NCI-H128 (cell line): ENCODE measurements at regions not wholly inside any gene's neighbourhood (a gene's known extent, or its start where the extent isn't known, plus 50 kb on each side); places are given as distances from the start of the nearest gene placed in this dataset.

Source experiments
- DNase-seq: peaks from one replicate; lab custom pipeline; 2025; ENCODE audit not compliant: unreplicated experiment; lab: John Stamatoyannopoulos, UW

DNA sequence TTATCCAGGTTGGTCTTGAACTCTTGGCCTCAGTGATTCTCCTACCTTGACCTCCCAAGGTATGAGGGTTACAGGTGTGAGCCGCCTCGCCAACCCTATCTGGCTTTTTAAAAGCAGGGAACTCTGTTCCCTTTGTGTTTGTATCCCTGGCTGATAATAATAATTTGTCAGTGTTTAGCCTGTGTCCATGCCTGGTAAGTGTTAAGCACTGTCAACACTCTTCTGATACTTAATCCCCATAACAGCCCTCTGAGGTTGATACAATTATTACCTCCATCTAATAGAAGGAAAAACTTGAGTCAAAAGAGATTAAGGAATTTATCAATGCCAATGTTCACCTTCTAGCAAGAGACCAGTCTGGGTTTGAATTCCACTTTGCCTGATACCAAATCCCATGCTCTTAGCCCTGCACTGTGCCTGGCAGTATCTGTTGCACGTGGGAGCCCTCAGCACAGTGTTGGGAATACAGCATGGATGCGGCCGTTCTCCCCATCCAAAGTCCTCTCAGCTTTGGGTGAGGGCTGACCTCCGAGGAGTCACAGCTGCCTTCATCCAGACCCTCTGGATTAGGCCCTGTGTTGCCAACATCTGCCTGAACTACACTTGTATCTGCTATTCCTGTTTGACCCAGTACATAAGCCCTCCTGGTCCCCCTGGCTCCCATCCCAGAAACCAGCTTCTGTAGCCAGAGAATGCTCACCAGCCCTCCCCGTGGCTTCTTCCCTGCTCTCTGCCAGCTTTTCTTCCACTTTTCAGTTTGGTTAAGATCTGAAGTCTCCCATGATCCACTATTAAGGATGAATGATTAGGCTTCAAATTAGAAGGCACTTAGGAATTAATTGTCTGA lies 335.6 kb upstream of the ASIC2 start:
- no peak for DNase-seq

DNA sequence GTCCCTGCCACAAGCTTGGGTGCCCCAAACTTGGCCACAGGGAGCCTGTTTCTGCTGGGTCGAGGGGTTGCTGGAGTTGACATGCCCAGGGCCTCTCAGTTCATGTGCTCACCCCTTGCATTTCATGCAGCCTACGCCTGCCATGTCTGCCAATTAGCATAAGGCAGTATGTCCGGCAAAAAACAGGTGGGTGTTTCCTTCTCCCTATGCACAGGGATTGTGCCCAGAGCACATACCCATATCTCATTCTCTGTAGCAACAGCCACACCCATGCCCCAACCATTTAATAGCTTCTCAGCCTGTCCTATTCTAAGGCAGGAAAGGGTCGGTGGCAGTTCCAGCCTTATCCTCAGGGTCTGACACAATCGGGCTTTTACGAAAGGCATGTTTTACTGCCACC lies 340.4 kb upstream of the ASIC2 start:
- DNase-seq = no peak

DNA sequence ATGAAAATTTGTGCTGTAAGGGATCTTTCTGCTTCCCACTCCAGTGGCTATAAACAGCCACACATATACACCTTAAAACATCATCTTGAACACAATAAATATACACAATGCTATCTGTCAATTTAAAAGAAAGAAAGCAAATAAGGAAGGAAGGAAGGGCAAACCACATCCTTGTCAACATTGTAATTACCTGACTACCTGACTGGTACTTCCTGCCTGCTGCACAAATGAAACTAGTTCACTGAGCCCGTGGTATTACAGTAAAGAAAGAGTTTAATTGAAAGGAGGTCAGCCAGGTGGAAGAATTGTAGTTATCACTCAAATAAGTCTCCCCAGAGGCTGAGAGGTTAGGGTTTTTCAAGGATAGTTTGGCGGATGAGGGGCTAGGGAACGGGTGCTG lies 344.4 kb upstream of the ASIC2 start:
- DNase-seq = no peak

DNA sequence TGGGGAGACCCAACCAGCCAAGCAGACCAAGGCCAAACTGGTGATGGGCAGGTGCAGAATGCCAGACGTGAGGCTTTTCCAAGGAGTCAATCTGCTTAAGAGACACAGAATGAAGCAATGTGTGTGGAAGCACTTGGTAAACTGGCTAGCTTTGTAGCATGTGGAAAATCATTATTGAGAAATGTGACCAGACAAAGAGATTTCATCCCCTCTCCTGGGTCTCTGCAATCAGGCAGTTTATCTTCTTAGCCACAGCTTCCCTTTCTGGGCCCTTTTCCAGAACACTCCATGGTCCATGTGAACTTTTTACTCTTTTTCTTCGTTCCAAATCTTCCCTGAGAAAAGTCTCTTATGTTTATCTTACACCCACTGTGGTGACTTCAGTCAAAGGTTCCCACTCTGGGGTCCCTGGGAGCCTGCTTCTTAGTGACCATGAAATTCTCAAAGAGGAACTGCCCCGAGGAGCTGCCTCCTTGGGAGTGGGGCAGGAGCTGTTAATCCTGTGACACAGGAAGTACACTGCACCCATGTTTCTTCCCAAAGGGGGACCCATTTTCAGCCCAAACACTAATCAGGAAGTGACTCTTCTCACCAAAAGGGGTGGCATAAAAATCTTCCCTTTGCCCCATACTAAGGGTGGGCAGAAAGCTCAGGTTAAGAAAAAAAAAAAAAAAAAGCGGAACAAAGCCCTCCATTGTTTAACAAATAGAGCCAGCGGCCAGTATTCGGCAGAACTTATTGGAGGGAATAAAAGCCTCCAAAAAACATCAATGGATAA lies 346.2 kb upstream of the ASIC2 start:
- no peak for DNase-seq

DNA sequence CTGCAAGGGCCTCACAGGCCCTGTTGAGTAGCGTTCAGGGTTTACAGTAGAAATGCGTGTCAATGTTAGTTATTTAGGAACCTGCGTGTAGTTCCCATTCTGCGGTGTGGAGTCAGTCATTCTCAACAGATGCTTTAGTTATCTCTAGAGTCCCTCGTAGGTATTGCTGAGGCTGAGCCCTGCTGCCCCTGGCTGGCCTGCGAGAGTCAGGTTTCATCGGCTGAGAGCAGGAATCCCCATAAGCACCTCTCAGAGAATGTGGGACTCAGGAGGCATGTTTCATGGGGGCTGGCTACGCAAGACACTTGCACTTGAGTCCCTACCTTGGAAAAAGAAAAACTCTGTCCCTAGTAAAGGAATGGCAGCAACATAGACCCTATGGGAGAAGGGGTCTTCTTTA lies 347.5 kb upstream of the ASIC2 start:
- DNase-seq = no peak

DNA sequence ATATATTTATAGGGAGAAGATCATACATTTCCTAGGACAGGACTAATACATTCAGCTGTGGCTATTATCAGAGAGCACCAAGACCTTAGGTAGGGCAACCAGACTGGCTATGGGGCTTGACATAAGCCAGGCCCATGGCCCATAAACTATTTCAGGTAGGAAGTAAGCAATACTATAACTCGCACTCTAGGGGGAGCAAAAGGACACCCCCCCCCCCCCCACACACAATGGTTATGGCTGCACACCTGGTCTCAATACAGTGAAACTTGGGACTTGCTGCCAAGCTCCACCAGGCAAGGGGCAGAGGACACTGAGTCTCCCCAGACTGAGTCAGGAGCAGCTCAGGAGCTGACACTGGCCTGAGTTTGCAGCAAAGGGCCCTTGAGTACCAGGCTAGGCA lies 348.9 kb upstream of the ASIC2 start:
- no peak for DNase-seq

DNA sequence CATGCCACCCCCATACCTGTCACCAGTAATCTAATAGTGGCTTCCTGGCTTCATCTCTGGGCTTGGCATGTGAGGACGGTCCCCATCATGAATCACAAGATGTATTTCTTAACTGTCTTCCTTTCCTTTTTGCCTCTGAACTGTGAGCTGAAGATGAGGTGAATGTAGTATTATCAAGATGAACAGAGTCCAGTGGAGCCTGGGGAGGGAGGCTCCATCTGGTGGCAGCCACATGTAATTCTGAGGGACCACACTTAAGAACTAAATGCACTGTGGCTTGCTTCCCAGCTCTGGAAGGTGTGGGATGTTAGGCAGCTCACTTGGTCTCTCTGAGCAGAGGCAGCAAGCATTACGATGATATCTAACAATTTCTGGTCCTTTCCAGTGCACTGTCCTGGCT lies 354.9 kb upstream of the ASIC2 start:
- DNase-seq = no peak

DNA sequence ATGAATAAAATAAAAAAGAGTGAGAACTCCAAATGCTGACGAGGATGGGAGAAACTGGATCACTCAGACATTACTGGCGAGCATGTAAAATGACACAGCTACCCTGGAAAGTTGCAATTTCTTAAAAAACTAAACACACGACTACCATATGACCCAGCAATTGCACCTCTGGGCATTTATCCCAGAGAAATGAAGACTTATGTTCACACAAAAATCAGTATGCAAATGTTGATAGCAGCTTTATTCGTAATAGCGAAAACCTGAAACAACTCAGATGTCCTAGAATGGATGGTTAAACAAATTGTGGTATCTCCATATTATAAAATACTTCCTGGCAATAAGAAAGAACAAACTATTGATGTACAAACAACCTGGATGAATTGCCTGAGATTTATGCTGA lies 357.2 kb upstream of the ASIC2 start:
- DNase-seq = no peak

DNA sequence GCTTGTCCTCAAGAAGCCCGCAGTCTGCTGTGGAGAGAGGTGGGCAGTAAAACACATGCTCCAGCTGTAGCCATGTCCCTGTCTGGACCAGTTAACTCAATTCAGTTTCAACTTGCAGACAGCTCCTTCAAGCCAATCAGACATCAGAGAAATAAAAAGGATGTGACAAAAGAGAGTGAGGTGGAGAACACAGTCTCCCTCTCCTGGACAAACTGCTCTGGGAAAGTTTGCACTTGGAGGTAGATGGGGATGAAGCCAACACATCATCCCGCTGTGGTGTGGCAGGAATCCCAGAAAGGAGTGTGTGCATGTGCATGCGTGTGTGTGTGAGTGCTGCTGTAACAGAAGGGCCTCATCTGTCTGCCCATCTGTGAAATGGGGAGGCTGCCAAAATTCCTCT lies 358.6 kb upstream of the ASIC2 start:
- DNase-seq = no peak

DNA sequence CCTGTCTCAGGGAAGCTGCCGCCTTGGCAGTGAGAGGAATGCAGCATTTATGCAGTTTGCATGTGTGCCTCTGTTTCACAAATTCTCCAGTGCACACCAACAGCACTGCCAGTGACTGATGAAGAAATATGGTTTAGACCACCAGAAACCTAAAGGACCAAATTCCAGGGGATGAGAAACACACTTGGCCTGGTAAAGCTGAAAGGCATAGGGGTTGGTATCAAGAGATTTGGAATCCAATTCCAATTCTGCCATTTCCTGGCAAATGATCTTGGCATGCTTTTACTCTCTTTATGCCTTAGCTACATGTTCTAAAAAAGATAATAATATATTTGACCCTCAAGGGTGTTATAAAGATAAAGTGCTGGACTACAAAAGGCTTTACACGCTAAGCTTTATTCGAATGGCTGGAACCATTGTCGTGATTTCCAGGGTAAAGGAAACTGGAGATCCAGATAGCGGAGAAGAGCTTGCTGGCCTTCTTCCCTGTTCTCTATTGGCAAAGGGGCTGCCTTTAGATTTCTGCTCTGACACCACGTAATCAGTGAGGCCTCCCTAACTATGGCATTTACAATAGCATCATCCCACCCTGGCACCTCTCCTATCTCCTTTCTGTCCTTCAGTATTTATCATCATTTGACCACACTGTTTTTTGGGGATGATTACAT lies 359.8 kb upstream of the ASIC2 start:
- DNase-seq = no peak

DNA sequence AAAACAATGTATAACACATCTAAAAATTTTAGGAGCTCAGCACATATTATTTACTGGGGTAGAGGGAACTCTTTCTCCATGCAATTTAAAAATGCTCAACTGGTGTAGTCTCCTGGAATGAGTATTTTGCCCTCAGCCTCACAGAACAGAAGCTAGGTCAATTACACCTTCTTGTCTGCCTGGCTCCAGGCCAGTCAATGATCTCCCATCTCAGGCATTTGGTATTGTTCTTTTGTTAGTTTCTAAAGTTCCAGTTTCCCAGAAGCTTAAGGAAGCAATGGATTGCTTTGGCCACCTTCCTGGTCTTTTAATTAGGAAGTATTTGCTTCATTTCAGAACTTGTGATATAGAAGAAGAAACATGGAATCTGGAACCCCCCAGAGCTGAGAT lies 360.3 kb upstream of the ASIC2 start:
- DNase-seq = no peak

DNA sequence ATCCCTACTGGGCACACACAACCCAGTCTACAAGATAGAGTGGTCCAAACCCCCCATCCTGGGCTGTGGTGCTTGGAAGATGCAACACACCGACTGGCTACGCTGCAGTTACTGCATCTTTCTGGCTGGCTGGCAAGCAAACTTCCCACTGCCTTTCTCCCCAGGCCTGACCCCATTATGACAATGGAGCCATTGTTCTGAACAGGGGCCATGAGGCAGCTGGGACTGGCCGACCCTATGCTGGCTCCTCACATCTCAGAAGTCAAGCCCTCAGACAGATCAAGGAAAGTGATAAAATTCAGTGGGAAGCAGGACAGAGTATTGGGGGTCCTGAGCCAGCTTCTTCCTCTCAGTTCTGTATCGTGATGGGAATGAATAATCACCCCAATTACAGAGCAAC lies 364.1 kb upstream of the ASIC2 start:
- DNase-seq = no peak

DNA sequence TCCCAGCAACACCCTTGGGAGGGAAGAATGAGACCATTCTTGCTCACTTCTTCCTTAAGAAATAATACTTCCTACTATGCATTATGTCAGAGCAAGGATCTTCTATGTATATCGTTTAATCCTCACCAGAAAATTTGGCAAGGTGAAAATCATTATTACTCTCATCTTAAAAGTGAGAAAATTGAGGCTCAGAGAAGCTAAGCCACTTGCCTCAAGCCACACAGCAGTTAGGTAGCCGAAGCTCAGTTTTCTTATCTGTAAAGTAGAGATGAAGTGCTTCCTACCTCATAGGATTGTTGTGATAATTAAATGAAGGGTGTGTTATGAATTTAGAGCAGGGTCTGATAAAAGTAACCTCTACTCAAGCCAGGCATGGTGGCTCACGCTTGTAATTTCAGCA lies 368.9 kb upstream of the ASIC2 start:
- DNase-seq = no peak

DNA sequence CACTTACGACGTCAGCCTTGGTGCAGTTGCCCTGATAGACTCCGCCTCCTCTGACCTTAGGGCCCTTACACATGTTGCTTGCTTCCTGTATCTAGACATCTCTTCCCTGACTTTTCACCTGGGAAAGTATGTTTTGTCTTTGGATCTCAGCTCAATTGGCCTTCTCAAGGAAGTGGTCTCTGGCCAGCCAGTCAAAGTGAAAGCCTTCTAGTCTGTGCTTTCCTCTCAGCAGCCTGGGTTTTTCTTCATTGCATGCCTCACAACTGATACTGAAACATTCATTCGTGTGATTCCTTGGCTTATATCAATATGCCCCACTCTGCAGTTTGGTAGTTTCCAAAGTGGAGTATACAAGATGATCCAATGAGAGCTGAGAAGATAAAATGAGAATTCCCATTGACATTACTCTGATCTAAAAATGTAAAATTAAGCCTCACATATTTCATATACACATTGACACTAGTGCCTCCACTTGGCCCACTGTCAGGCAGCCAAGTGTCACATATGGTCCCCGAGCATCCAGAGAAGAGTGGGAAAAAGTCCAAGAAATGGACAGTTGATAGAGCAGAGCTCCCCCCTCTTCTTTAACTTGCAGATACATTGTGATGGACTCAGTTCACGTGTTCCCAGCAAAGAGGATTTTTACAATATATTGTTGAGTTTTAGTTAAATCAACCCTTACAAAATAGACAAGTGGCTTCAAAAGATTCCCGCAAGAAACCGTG lies 371.2 kb upstream of the ASIC2 start:
- no peak for DNase-seq

DNA sequence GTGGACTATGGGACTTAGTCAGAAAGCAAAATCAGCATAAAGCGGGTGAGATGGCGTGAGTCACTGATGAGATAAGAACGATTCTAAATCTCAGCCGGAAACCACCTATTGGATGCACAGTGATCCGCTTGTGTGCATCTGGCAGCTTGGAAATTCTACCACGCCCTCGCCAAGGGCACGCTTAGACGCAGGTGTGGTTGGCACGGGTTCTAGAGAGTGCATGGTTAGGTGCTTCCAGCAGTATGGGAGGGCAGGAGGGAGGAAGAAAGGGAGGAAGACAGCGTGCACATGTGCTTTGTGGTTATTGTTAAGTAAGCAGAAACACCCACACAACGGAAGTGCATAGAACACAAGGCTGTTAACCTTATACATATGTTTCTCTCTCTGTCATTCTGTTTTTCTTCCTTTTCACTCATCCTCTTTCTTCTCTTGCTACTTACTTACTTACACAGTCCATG lies 374.0 kb upstream of the ASIC2 start:
- DNase-seq = no peak

DNA sequence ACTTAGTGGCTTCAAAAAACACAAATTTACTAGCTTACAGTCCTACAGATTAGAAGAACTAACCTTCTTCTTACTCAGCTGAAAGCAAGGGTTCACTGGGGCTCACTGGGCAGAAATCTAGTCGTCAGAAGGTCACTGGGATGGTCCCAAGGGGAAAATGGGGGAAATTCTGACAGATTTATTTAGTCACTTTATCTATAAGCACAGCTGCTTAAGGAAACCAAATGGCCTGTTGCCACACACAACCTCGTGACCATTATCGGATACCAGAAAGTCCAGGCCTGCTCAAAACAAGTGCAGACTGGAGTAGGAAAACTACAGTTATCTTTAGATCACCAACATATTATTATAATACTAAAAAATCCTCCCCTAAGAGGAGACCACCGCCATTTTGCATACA lies 374.6 kb upstream of the ASIC2 start:
- no peak for DNase-seq

DNA sequence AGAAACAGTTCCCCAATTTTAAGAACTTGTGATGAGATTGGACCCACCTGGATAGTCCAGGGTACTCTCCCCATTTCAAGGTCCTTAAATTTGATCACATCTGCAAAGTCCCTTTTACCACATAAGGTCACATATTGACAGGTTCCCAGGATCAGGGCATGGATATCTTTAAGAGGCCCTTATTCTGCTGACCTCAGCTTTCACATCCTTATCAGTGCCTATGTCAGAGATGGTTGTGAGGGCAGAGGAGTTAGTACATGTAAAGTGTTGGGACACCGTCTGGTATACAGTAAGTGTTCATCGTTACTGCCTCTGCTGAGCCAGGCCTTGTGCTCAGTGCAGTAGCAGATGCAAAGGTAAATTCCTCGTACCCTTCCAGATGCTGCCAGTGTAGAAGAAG lies 375.4 kb upstream of the ASIC2 start:
- no peak for DNase-seq

DNA sequence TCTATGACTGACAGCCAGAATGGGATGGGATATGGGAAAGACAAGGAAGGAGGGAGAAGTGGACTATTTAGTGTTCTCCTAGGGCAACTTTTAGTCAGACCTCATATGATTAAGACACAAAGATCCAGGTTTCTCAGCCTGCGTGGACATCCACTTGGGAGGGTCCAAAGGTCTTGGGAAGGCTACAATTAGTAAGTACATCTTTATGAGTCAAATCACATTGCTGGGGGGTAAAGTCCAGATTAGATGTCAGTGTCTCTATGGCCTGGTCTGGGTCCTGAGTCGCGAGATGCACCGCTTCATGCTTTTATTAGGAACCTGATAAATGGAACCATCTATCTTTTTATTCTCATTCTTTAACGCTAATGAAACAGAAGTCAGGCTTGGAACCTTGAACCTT lies 378.4 kb upstream of the ASIC2 start:
- DNase-seq = no peak

DNA sequence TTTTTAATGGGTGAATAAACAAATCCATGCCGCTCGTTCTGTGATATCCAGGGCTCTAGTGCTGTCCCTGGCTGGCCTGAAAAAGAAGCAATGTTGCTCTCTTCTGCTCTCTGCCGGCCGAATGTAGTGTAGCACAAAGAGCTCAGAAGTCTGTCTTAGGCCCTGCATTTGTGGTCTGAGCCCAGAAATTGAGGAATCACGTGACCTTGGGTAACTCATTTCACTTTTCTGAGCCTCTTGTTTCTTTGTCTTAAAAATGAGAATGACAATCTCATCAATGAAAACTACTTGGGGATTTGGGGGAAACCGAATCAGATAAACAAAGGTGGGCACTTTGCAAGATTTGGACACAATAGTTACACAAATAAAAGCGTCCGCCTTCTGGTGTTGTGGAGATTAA lies 381.6 kb upstream of the ASIC2 start:
- DNase-seq = no peak

DNA sequence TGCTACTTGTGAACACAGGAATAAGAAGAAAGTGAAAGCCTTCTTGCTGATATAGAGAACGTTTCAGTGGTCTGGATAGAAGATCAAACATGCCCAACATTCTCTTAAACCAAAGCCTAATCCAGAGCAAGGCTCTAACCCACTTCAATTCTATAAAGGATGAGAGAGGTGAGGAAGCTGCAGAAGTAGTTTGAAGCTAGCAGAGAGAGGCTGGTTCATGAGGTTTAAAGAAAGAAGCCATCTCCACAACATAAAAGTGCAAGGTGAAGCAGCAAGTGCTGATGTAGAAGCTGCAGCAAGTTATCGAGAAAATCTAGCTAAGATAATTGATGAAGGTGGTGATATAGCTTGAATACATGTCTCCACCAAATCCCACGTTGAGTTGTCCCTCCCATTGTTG lies 383.3 kb upstream of the ASIC2 start:
- DNase-seq = no peak

DNA sequence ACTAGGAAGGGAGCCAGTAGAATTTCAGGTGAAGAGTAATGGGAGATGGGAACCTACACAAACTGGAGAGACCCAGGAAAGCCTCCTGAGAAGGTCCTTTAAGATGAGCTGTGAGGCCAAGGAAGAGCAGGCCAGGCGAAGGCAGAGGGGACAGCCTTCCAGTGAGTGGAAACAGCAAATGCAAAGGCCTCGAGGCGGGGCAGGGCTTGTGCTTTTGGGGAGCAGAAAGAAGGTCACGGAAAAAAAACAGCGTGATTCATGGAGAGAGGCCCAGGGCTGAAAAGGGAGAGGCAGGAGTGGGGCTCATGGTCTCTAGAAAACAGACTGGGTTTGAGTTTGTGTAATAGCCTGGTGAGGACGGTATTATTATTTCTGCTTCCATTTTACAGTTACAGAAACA lies 386.5 kb upstream of the ASIC2 start:
- no peak for DNase-seq
